ENCODE measurements at regions not wholly inside any gene's neighbourhood (a gene's known extent, or its start where the extent isn't known, plus 50 kb on each side); places are given as distances from the start of the nearest gene placed in this dataset.
"Not testable (repeated sequence)": the region's sequence is repeated elsewhere in the genome, so short reads cannot be mapped to it uniquely, and the experiment has no call there.

DNA sequence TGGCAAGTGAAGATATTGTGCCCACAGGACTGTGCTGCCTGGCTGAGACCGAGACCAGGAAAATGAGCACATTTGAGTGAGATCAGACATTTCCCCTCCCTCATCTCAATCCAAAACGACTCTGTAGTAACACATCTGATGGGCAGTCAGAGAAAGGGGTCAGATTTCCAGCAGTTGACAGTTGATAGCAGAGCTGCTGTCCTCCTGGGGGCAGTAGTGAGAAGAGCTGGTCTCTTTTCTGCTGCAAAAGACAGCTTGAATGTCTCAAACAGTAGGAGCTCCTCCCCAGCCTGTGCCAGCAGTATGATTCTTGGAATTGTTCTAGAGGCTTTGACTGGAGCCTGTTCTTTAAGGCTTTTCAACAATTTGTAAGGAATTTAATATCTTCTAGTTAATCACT lies 1396.3 kb downstream of the RPIA start:
- TF ChIP-seq, protein P1, sequence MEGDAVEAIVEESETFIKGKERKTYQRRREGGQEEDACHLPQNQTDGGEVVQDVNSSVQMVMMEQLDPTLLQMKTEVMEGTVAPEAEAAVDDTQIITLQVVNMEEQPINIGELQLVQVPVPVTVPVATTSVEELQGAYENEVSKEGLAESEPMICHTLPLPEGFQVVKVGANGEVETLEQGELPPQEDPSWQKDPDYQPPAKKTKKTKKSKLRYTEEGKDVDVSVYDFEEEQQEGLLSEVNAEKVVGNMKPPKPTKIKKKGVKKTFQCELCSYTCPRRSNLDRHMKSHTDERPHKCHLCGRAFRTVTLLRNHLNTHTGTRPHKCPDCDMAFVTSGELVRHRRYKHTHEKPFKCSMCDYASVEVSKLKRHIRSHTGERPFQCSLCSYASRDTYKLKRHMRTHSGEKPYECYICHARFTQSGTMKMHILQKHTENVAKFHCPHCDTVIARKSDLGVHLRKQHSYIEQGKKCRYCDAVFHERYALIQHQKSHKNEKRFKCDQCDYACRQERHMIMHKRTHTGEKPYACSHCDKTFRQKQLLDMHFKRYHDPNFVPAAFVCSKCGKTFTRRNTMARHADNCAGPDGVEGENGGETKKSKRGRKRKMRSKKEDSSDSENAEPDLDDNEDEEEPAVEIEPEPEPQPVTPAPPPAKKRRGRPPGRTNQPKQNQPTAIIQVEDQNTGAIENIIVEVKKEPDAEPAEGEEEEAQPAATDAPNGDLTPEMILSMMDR (IDR thresholded peaks at IDR 0.05), result peak in 1 of 6 experiments; percentile 11
- H3K9me3 ChIP-seq (replicated peaks in 1 of 3); H3K36me3 ChIP-seq (replicated peaks in 1 of 2); DNase-seq; H3K4me3 ChIP-seq; intact Hi-C loops (cut with DNase I); H3K27me3 ChIP-seq; H3K27ac ChIP-seq; H3K4me1 ChIP-seq (replicated peaks in 1 of 2): not testable (repeated sequence)
- 14 to 19% (median 18%) methylated on average over 2 of the region's 2 CpGs for WGBS, 4 donors

DNA sequence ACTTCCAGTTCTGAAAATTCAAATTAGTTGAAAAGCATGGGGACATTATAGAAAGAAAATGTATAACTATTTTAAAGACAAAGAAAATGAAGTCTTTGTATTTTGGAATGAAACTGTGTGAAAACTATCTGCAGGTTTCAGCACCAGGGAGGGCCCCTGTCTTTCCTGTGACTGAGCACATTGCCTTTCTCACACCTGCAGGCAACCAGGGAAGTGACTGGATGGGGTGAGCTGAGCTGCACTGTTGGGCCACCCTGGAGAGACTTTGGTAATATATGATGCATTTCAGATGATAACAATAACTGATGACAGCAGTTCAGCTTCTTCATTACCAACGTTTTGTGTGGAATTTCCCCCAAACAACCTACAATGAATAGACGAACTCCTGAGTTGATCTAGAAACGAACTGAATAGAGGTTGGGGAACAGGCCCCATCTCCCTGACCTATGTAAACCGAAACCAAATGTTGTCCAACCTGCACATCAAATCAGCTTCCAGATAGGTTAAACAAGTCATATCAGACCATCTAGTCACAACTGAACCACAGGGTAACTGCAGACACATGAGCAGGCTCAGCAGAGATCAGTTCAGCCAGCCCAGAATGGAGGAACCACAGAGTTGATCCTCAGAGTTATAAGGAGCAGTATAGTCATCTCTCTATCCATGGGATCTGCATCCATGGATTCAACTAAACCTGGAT lies 1402.2 kb downstream of the RPIA start:
- H3K4me1 ChIP-seq (replicated peaks in 1 of 2); intact Hi-C loops (cut with DNase I): not testable (repeated sequence)

DNA sequence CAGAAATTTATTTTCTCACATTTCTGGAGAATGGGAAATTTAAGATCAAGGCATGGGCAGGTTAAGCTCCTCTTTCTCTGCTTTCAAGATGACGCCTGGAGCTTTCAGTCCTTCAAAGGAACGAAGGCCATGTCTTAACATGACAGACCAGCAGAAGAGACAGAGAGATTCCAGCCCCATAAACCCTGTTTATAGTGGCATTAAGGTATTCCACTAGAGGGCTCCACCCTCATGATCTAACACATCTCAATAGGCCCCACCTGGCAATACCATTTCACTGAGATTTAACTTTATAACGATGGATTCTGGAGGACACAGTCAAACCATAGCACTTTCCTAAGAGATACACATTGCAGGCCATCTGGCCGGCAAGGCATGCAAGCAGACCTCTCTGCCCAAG lies 1406.1 kb downstream of the RPIA start:
- WGBS, 4 donors, result 45 to 60% (median 53%) methylated on average over 2 to 4 of the region's 4 CpGs
- H3K9me3 ChIP-seq (replicated peaks in 1 of 3); H3K4me1 ChIP-seq (replicated peaks in 1 of 2); H3K27ac ChIP-seq; H3K4me3 ChIP-seq; H3K27me3 ChIP-seq; DNase-seq; H3K36me3 ChIP-seq (replicated peaks in 1 of 2); intact Hi-C loops (cut with DNase I): not testable (repeated sequence)

More for the DNA sequence above, 1402.2 kb downstream of the RPIA start:
- not testable (repeated sequence) for H3K4me3 ChIP-seq; H3K9me3 ChIP-seq (replicated peaks in 1 of 3); DNase-seq; H3K36me3 ChIP-seq (replicated peaks in 1 of 2); H3K27ac ChIP-seq; H3K27me3 ChIP-seq
- WGBS, 4 donors, result 33 to 62% methylated on average over 3 of the region's 4 CpGs; no CpG with 5 or more reads in 2 of the 4 donors

DNA sequence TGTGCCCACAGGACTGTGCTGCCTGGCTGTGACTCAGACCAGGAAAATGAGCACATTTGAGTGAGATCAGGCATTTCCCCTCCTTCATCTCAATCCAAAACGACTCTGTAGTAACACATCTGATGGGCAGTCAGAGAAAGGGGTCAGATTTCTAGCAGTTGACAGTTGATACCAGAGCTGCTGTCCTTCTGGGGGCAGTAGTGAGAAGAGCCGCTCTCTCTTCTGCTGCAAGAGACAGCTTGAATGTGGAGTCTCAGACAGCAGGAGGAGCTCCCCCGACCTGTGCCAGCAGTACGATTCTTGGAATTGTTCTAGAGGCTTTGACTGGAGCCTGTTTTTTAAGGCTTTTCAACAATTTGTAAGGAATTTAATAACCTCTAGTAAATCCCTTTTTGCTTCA lies 1413.7 kb downstream of the RPIA start:
- 10 to 33% (median 22%) methylated on average over 2 to 4 of the region's 4 CpGs for WGBS, 4 donors
- intact Hi-C loops (cut with DNase I), result not testable (repeated sequence)

DNA sequence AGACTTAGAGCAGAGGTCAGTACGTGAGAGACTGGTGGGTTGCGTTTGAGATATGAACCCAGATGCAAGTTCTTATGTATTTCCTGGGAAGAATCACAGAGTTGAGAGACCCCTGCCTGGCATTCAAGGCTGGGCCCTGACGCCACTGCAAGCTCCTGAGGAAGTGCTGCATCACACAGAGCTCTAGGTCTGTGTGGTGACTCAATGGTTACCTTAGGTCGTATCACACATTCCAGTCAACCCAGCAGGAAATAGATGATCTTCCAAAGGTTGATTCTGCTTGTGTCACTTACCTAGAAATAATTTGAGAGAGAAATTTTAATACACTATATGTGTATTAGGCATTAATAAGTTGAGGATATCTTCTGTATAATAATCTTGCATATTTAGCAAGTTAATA lies 1431.9 kb downstream of the RPIA start:
- H3K27me3 ChIP-seq; intact Hi-C loops (cut with DNase I); DNase-seq; H3K4me3 ChIP-seq; H3K9me3 ChIP-seq (replicated peaks in 1 of 3); H3K36me3 ChIP-seq (replicated peaks in 1 of 2); H3K4me1 ChIP-seq (replicated peaks in 1 of 2); H3K27ac ChIP-seq: not testable (repeated sequence)
- 38 to 63% (median 40%) methylated on average over 2 to 4 of the region's 4 CpGs for WGBS, 4 donors

More for the DNA sequence above, 1413.7 kb downstream of the RPIA start:
- DNase-seq; H3K36me3 ChIP-seq (replicated peaks in 1 of 2); H3K9me3 ChIP-seq (replicated peaks in 1 of 3); H3K4me1 ChIP-seq (replicated peaks in 1 of 2); H3K27me3 ChIP-seq; H3K4me3 ChIP-seq; H3K27ac ChIP-seq: not testable (repeated sequence)

DNA sequence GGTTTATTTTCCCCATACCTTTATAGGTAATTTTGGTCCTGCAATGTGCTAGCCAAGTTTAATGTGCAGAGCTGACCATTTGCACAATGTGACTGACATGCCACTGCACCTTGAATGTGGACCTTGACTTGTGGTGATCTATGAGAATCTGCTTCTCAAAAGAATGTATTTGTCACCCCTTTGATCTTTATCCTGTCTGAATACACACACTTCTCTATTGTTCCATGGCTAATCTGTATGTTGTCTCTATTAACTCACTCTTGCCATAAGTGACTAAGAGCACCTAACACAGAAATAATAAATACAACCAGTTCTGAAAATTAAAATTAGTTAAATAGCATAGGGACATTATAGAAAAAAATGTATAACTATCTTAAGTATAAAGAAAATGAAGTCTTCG lies 1447.6 kb downstream of the RPIA start:
- H3K9me3 ChIP-seq (replicated peaks in 1 of 3); H3K27me3 ChIP-seq; H3K36me3 ChIP-seq (replicated peaks in 1 of 2); intact Hi-C loops (cut with DNase I); H3K27ac ChIP-seq; H3K4me3 ChIP-seq; H3K4me1 ChIP-seq (replicated peaks in 1 of 2); DNase-seq: not testable (repeated sequence)
- WGBS, 4 donors, result 71 to 86% (median 81%) methylated on average over 1 of the region's 1 CpG

DNA sequence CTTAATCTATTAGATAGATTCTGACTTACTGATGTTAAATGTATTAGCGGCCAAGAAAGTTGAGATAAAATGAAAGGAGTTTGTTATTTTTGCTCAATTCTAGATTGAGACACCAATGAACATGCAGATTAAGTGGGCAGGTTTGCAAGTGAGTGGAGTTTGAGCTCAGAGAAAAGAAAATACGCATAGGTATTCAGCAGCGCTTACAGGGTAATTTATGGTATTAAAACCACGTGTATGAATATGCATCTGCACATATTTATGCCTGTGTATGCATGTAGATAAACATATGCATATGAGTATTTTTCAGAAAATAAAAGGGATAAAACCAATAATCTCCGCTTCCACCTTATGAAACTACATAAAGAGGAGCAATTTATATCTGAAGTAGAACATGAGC lies 1450.1 kb downstream of the RPIA start:
- H3K4me3 ChIP-seq; intact Hi-C loops (cut with DNase I); H3K4me1 ChIP-seq (replicated peaks in 1 of 2); H3K36me3 ChIP-seq (replicated peaks in 1 of 2); H3K27ac ChIP-seq; H3K9me3 ChIP-seq (replicated peaks in 1 of 3); H3K27me3 ChIP-seq; DNase-seq: not testable (repeated sequence)
- WGBS, 4 donors, result 33 to 74% (median 43%) methylated on average over 4 to 5 of the region's 5 CpGs

Measured in adrenal gland (tissue), 9 donors.